Lower leg skin (tissue), 3 donors: ENCODE measurements at regions not wholly inside any gene's neighbourhood (a gene's known extent, or its start where the extent isn't known, plus 50 kb on each side); places are given as distances from the start of the nearest gene placed in this dataset.

Experiments
- CTCF ChIP-seq, 3 donors: fragments of 450-650 bp; IDR thresholded peaks; one replicate each; pipeline ENCODE4 v1.5.1; 2016; ENCODE audit warnings: antibody characterized with exemption in 3 of 3, mild to moderate bottlenecking in 3 of 3, moderate library complexity in 2 of 3
- POLR2A ChIP-seq, 2 donors: fragments of 450-650 bp; IDR thresholded peaks; one replicate each; pipeline ENCODE4 v1.6.1; 2016 to 2017; ENCODE audit warnings: antibody characterized with exemption in 2 of 2, mild to moderate bottlenecking in 1 of 2, moderate library complexity in 1 of 2

GRCh38 chr19:5250127-5250659 lies 90.4 kb downstream of the PTPRS start:
- TF ChIP-seq CTCF (IDR thresholded peaks at IDR 0.05) (no peak), POLR2A (IDR thresholded peaks at IDR 0.05) (no peak)
